ENCODE measurements at regions not wholly inside any gene's neighbourhood (a gene's known extent, or its start where the extent isn't known, plus 50 kb on each side); places are given as distances from the start of the nearest gene placed in this dataset.

DNA sequence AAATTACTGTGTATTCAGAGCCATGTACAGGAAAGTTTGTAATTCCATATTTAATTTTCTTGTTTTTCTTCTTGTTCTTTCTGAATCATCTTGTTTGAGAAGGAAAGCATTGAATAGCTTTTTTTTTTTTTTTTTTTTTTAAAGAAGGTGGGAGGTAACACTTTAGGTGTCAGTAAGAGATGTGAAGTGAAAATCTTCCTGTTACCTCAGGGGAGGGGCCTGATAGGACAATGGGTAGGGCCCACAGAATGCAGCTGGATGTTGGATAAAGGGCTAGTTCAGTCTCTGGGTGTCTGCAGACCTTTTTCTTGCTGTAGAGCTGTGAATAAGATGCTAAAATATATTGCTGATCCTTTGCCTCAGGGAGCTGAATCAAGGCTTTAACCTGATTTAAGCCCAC is 317.4 kb downstream of the MAN2A1 start:
- POLR2A ChIA-PET = interaction anchor here (0.6 to 0.9 kb wide), 4 partner anchors 12 to 559 kb away, joined by 3 to 7 read pairs (median 4); no protein-coding TSS in a partner anchor
- Histone ChIP-seq H3K79me2 (ENCODE audit: insufficient read depth, low read depth, low read length) (no peaks in the 10 kb centered on the region), H3K4me1 (ENCODE audit: insufficient read depth, low read length, poor library complexity, severe bottlenecking) (no peaks in the 10 kb centered on the region), H3K4me2 (ENCODE audit: low read length) (no peak overlapping the region), H4K20me1 (ENCODE audit: insufficient read depth, low read length) (no peaks in the 10 kb centered on the region), H3K36me3 (ENCODE audit: insufficient read depth, low read length) (no peaks in the 10 kb centered on the region), H2AFZ (ENCODE audit: low read length) (no peak overlapping the region), H3K27ac (ENCODE audit: low read depth, low read length, poor library complexity, severe bottlenecking) (no peak overlapping the region), H3K4me3 (ENCODE audit: low read depth, low read length, poor library complexity, severe bottlenecking) (no peak overlapping the region), H3K9me3 (ENCODE audit: low read length) (no peaks in the 10 kb centered on the region), H3K9me2 (ENCODE audit: insufficient read depth, low read length) (no peaks in the 10 kb centered on the region)
- BruUV-seq (replicated peaks) = no TSS peak
- CTCF ChIA-PET (ENCODE audit: unreplicated experiment) = no interaction called here
- TF ChIP-seq, protein P1, sequence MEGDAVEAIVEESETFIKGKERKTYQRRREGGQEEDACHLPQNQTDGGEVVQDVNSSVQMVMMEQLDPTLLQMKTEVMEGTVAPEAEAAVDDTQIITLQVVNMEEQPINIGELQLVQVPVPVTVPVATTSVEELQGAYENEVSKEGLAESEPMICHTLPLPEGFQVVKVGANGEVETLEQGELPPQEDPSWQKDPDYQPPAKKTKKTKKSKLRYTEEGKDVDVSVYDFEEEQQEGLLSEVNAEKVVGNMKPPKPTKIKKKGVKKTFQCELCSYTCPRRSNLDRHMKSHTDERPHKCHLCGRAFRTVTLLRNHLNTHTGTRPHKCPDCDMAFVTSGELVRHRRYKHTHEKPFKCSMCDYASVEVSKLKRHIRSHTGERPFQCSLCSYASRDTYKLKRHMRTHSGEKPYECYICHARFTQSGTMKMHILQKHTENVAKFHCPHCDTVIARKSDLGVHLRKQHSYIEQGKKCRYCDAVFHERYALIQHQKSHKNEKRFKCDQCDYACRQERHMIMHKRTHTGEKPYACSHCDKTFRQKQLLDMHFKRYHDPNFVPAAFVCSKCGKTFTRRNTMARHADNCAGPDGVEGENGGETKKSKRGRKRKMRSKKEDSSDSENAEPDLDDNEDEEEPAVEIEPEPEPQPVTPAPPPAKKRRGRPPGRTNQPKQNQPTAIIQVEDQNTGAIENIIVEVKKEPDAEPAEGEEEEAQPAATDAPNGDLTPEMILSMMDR (conservative IDR thresholded peaks at IDR 0.05; ENCODE audit: low read length) = no peak
- TF ChIP-seq EZH2phosphoT487 (IDR thresholded peaks at IDR 0.05; ENCODE audit: borderline replicate concordance, low read depth, low read length) = no peak
- intact Hi-C loops (cut with micrococcal nuclease; ENCODE audit: unreplicated experiment) = no loop called here
- DNase-seq (ENCODE audit: low spot score) = no peak

DNA sequence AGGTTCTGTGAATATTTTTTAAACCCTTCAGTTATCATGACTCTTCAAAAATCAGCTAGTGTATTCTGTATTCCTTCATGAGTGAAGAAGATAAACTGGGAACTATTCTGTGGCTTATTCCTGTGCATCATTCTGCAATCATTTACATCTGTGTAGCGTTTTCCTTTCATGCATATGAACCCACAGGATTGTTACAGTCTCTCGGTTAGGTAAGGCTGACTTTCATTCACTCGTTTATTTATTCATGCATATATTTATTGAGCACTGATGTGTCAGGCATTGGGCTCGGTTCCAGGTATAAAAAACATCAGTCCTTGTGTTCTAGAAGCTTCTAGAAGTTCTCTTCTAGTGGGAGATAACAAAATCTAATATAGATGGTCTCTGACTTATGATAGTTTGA is 318.4 kb downstream of the MAN2A1 start:
- Histone ChIP-seq H3K9me3 (ENCODE audit: low read length) (no peaks in the 10 kb centered on the region), H3K4me1 (ENCODE audit: insufficient read depth, low read length, poor library complexity, severe bottlenecking) (no peaks in the 10 kb centered on the region), H3K4me2 (ENCODE audit: low read length) (no peak overlapping the region), H3K27ac (ENCODE audit: low read depth, low read length, poor library complexity, severe bottlenecking) (no peak overlapping the region), H2AFZ (ENCODE audit: low read length) (no peak overlapping the region), H4K20me1 (ENCODE audit: insufficient read depth, low read length) (no peaks in the 10 kb centered on the region), H3K79me2 (ENCODE audit: insufficient read depth, low read depth, low read length) (no peaks in the 10 kb centered on the region), H3K9me2 (ENCODE audit: insufficient read depth, low read length) (no peaks in the 10 kb centered on the region), H3K4me3 (ENCODE audit: low read depth, low read length, poor library complexity, severe bottlenecking) (no peak overlapping the region), H3K36me3 (ENCODE audit: insufficient read depth, low read length) (no peaks in the 10 kb centered on the region)
- DNase-seq (ENCODE audit: low spot score) = no peak
- intact Hi-C loops (cut with micrococcal nuclease; ENCODE audit: unreplicated experiment) = no loop called here
- no peak for TF ChIP-seq EZH2phosphoT487 (IDR thresholded peaks at IDR 0.05; ENCODE audit: borderline replicate concordance, low read depth, low read length)
- TF ChIP-seq, protein P1 (conservative IDR thresholded peaks at IDR 0.05; ENCODE audit: low read length) = no peak
- ChIA-PET POLR2A (interaction anchor here (0.7 kb wide), 1 partner anchor 345 kb away, joined by 3 read pairs; no protein-coding TSS in a partner anchor), CTCF (ENCODE audit: unreplicated experiment) (no interaction called here)
- no TSS peak for BruUV-seq (replicated peaks)

DNA sequence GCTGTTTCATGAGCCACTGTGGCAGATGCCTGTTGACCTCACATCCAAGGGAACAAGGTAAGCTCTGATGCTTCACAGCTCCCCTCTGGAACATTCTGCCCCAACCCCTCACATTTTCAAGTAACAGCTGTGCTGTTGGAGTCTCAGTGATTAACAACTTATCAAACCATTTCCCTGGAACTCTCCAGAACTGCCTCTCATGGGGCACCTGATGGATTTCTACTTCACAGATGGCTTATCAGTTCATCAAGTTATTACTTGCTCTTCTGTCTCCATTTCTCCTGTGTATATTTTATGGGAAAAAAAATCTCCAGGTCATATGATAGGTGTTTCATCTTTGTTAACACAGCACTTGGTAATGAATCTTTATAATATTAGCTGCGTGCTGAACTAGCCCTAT is 322.4 kb downstream of the MAN2A1 start:
- ChIA-PET POLR2A (no interaction called here), CTCF (ENCODE audit: unreplicated experiment) (no interaction called here)
- no peak overlapping the region for H3K4me2 ChIP-seq (ENCODE audit: low read length)
- no peaks in the 10 kb centered on the region for H4K20me1 ChIP-seq (ENCODE audit: insufficient read depth, low read length)
- H3K27ac ChIP-seq (ENCODE audit: low read depth, low read length, poor library complexity, severe bottlenecking) = no peak overlapping the region
- BruUV-seq (replicated peaks) = no TSS peak
- H3K79me2 ChIP-seq (ENCODE audit: insufficient read depth, low read depth, low read length) = no peaks in the 10 kb centered on the region
- DNase-seq (ENCODE audit: low spot score) = no peak
- intact Hi-C loops (cut with micrococcal nuclease; ENCODE audit: unreplicated experiment) = no loop called here
- H3K9me3 ChIP-seq (ENCODE audit: low read length) = no peaks in the 10 kb centered on the region
- H3K9me2 ChIP-seq (ENCODE audit: insufficient read depth, low read length) = no peaks in the 10 kb centered on the region
- no peaks in the 10 kb centered on the region for H3K4me1 ChIP-seq (ENCODE audit: insufficient read depth, low read length, poor library complexity, severe bottlenecking)
- no peaks in the 10 kb centered on the region for H3K36me3 ChIP-seq (ENCODE audit: insufficient read depth, low read length)
- no peak overlapping the region for H3K4me3 ChIP-seq (ENCODE audit: low read depth, low read length, poor library complexity, severe bottlenecking)
- H2AFZ ChIP-seq (ENCODE audit: low read length) = no peak overlapping the region
- TF ChIP-seq, protein P1 (conservative IDR thresholded peaks at IDR 0.05; ENCODE audit: low read length) = no peak
- TF ChIP-seq EZH2phosphoT487 (IDR thresholded peaks at IDR 0.05; ENCODE audit: borderline replicate concordance, low read depth, low read length) = no peak
